DMS114 treated with DMSO at 0.1 percent for 48 hours (cell line): ENCODE measurements at regions not wholly inside any gene's neighbourhood (a gene's known extent, or its start where the extent isn't known, plus 50 kb on each side); places are given as distances from the start of the nearest gene placed in this dataset.
"Not testable (repeated sequence)": the region's sequence is repeated elsewhere in the genome, so short reads cannot be mapped to it uniquely, and the experiment has no call there.

Experiments used
- DNase-seq: peaks from one replicate; lab custom pipeline; 2025; ENCODE audit not compliant: unreplicated experiment; lab: John Stamatoyannopoulos, UW

DNA sequence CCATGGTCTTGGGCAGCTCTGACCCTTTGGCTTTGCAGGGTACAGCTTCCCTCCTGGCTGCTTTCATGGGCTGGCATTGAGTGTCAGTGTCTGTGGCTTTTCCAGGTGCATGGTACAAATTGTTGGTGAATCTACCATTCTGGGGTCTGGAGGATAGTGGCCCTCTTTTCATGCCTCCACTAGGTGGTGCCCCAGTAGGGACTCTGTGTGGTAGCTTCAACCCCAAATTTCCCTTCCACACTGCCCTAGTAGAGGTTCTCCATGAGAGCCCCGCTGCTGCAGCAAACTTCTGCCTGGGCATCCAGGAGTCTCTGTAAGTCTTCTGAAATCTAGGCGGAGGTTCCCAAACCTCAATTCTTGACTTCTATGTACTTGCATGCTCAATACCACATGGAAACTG lies 494.5 kb upstream of the LRRC7 start:
- no peak for DNase-seq

DNA sequence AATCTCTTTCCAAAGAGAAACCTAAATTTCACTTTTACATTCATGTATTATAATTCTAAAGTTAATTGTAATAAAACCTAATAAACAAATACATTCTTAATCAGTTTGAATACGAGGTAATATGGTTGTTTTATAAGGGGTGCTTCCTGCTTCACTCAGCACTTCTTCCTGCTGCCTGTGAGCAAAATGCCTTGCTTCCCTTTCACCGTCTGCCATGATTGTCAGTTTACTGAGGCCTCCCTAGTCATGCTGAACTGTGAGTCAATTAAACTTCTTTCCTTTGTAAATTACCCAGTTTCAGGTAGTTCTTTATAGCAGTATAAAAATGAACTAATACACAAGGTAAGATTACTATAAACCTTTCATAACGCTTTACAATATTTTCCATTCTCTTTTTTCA lies 491.1 kb upstream of the LRRC7 start:
- no peak for DNase-seq

DNA sequence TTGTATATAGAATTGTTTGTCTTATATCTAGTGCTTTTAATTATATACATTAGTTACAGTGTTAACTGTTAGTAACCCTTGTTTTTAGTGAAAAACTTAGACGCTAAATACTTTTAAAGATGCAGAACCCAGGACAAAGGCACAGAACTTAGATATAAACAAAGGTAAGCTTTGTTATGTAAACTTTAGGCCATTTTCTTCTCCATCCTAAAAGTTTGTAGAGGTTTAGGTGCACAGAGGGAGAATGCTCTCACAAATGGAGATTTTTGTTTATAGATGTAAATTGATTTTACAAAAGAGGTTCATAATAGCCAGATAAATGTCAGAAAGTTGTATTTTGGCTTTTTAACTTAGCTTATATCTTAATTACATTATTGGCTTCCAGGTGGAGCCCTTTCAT lies 490.5 kb upstream of the LRRC7 start:
- no peak for DNase-seq

DNA sequence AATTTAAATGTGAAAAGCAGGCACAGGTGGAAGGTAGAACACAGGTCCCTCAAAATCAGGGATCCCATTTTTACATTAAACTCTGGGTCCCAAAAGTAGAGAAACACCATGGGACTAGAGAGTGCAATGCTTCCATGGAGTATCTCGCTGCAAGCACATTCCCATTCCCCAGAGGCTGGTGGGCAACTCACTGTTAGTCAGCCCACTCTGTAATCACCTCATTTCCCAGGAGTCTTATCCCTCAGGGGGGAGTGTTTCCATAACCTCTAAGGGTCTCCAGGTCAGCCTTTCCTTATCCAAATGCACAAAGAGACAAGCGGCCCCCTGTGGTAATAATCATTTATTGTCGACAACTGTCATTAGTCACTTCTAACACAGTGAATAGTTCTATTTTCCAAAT lies 490.1 kb upstream of the LRRC7 start:
- DNase-seq: no peak

DNA sequence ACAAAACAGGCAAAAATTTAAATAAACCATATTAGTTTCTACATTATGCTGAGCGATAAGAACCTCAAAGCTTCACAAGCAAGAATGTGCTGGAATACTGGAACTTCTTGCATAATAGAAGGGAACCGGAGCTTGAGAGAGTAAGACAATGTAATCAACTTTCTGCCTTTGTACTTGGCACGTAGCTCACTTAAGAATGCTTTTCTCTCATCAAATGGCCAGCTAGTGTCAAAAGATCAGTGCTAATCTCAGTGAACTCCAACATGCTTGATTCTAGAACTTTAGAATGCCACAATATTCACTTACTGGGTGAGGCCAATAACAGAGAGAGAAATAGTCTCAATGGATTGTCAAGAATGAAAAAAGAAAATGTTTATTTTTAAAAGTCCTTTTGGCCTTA lies 486.1 kb upstream of the LRRC7 start:
- no peak for DNase-seq

GRCh38 chr1:69082312-69082711 lies 485.4 kb upstream of the LRRC7 start:
- DNase-seq: no peak

DNA sequence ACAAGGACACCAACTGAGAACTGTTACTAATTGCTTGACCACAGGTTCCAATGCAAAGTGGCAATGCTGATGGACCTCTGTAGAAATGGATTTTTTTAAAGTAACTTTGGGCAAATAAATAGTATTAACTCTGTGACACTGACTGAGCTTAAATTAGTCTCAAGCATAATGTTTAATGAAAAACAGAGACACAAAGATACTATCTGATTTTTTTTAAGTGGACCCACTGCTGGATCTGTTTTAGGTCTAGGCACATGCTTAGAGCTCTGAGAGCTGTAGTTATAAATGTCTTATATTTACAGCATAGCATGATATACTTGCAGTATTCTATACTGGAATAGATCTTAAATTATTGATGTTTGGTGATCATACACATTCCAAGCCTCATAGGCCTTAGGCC lies 481.6 kb upstream of the LRRC7 start:
- no peak for DNase-seq

GRCh38 chr1:69088571-69088970 lies 479.2 kb upstream of the LRRC7 start:
- DNase-seq: no peak

GRCh38 chr1:69090170-69090569 lies 477.6 kb upstream of the LRRC7 start:
- DNase-seq: no peak

DNA sequence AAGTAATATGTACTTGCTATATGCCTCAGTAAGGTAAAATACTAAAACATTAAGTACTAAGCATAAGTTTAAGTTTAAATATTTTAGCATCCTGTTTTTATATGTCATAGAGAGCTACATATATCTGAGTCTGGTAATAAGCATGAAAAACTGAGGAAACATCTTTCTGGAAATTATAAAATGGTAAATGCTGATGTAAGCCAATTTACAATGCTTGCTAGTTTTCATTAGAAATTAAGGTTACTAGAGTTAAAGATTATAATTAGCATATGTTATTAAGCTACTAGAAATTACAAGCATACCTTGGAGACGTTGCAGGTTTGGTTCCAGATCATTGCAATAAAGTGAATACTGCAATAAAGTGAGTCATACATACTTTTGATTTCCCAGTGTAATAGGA lies 477.0 kb upstream of the LRRC7 start:
- DNase-seq: no peak

- DNase-seq: not testable (repeated sequence)
Measured at GRCh38 chr1:69102058-69102457, 465.7 kb upstream of the LRRC7 start.

DNA sequence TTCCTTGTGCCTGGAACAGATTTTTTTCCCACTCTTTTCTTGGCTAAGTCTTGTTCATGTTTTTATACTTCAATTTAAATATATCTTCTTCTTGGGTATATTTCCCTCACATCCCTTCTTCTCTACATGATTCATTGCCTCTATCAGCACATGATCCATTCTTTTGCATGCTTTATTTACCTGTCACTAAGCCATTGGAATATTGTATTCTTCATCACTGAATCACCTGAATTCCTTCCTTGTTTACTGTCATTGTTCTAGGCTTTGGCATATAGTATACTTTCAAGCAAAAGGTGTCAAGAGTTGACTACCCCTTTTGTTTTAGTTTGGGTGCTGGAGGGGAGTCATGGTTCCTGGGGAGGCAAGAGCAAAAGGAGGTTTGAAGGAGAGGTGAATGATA lies 464.5 kb upstream of the LRRC7 start:
- no peak for DNase-seq

DNA sequence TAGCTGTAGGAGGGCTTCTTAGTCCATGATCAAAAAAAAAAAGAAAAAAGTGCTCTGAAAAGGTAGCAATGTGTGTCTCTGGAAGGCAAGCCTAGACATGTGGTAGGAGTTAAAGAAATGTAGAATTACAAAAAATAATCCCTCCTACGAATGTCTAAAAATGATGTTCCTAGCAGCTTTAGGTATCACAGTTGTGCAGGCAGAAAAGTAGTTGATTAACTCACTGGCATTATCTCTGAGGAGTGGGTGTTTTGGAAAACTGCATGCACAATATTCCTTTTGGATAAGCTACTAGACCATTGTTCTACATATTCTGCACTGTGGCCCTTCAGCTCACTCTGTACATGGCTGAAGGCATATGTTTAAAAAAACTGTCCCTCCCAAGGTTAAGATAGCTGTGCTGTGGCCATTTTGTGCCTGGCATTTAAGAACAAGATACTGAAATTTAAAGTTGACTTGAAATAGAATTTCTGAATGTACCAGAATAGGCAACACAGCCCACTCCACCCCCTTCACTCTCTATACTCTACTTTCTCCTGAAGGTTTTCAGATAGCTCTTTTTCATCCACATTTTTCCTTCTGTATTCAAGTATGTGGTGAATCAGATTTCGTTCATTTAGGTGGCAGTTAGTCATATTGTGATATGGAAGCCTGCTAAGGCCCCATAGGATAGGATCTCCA lies 463.9 kb upstream of the LRRC7 start:
- DNase-seq: no peak

DNA sequence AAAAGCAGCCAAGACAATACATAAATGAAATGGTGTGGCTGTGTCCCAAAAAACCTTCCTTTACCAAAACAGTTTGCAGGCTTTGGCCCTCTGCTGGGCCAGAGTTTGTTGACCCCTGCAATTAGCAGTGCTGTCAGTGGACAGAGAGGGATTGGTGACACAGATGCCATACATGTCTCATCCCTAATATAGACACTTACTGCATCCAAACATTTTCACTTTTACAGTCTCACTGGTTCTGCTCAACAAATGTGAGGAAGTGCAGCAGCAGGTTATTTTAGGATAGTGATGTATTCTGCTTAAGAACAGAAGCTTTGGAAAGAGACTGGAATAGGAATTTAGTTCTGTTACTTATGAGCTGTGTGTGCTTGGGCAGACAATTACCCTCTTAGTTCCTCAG lies 462.8 kb upstream of the LRRC7 start:
- no peak for DNase-seq

- DNase-seq: no peak
Measured at GRCh38 chr1:69109277-69109676, 458.4 kb upstream of the LRRC7 start.

GRCh38 chr1:69110851-69111250 lies 456.9 kb upstream of the LRRC7 start:
- no peak for DNase-seq

GRCh38 chr1:69120126-69120741 lies 447.5 kb upstream of the LRRC7 start:
- DNase-seq: not testable (repeated sequence)

DNA sequence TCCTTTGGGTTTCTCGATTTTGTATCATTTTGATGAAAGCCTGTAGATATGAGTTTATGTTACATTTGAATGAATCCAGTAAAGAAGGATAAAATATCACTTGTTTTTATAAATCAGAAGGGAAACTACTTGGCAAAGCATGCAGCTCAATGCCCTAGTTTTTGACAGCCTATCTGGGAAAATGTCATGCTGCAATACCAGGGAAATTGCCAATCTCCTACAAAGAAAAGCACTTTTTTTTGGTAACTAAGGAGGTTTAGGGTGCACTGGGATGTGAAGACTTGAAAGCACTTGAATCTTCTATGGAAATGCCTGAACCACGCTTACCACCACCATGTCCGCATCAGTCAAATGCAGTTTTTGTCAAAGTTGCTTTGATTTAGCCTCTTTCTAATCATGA lies 446.9 kb upstream of the LRRC7 start:
- no peak for DNase-seq

- no peak for DNase-seq
Measured at GRCh38 chr1:69121723-69122122, 446.0 kb upstream of the LRRC7 start.

DNA sequence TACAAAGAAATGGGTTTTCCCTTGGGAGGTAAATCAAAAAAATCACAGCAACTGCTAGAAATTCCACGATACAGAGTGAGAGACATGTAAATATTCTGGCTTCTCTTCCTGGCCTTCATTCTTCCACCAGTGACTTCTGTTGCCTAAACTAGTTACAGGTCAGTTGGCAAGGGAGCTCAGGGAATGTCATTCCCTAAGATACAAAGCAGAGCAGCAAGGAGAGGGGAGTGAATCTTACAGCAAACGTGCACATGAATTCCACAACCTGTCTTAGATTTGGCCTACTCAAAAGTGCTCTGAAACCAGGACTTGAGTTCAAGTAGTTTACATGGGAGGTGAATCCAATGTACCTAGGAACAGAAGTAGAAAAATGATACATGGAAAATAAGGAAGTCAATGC lies 445.3 kb upstream of the LRRC7 start:
- DNase-seq: no peak

DNA sequence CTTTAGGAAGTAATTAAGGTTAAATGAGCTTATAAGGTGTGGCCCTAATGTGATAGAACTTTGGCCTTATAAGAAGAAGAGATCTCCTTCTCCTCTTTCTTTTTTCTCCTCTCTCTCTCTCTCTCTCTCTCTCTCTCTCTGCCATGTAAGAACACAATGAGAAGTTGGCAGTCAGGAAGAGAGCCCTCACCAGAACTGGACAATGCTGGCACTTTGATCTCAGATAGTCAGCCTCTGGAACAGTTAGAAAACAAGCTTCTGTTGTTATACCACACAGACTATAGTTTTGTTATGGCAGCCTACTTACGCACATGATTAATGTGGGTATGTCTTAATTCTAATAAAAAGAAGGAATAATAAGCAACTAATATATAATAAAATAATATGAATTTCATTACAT lies 444.2 kb upstream of the LRRC7 start:
- DNase-seq: no peak

GRCh38 chr1:69126796-69127195 lies 440.9 kb upstream of the LRRC7 start:
- DNase-seq: no peak

DNA sequence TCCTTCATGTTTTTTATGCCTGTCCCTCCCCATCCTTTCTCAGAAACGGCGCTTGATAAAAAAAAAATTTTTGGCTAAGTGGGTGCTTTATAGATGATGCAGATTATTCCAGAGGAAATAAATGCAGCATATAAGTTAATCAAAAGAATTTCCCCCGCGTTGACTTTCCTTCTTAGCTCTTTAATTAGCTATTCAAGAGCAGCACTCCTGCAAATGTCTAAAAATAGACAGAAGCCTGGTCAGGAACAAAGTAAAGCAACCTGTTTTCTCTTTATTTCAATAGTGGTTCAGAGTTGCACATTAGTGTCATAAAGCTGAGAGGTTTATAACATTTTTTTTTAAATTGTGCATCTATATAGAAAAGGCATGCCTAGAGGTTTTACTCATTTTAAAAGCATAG lies 439.5 kb upstream of the LRRC7 start:
- no peak for DNase-seq
